ENCODE measurements at regions not wholly inside any gene's neighbourhood (a gene's known extent, or its start where the extent isn't known, plus 50 kb on each side); places are given as distances from the start of the nearest gene placed in this dataset.

- H3K36me3 ChIP-seq (ENCODE audit: control insufficient read depth in 2 of 2, extremely low read depth in 1 of 2, insufficient read depth in 2 of 2, low read length in 2 of 2), result no peaks in the 10 kb centered on the region
- no peak for DNase-seq (ENCODE audit: low read depth, low spot score)
- TF ChIP-seq CTCF (optimal IDR thresholded peaks at IDR 0.05 in 1 of 3, IDR thresholded peaks at IDR 0.05 in 1 of 3, conservative IDR thresholded peaks at IDR 0.05 in 1 of 3; ENCODE audit: extremely low read depth in 1 of 3, insufficient read depth in 2 of 3, low read length in 3 of 3), result no peak
- no peak for TF ChIP-seq EZH2 (IDR thresholded peaks at IDR 0.05; ENCODE audit: low read length)
- peaks cover 12% of the 10 kb centered on the region for H3K27me3 ChIP-seq (ENCODE audit: control insufficient read depth, extremely low read depth, insufficient read depth, low read length)
- no peaks in the 10 kb centered on the region for H4K20me1 ChIP-seq (ENCODE audit: control insufficient read depth, extremely low read depth, insufficient read depth, low read length)
- no peak overlapping the region for H3K4me3 ChIP-seq (ENCODE audit: control insufficient read depth in 2 of 3, extremely low read depth in 1 of 3, insufficient read depth in 2 of 3, low read depth in 1 of 3, low read length in 3 of 3)
- no peak overlapping the region for H3K9ac ChIP-seq (ENCODE audit: control insufficient read depth, extremely low read depth, insufficient read depth, low read length)
- H2AFZ ChIP-seq (ENCODE audit: control insufficient read depth, low read length), result no peak overlapping the region
- FAIRE-seq, result no peak
- dilution Hi-C loops (cut with MboI; ENCODE audit: extremely low pct_ligation_motif_present, low sequenced_read_pairs), result no loop called here
- no peaks in the 10 kb centered on the region for H3K9me1 ChIP-seq (ENCODE audit: control insufficient read depth, extremely low read depth, insufficient read depth, low read length)
- no peaks in the 10 kb centered on the region for H3K9me3 ChIP-seq (ENCODE audit: control insufficient read depth, low read depth, low read length)
- no peaks in the 10 kb centered on the region for H3K4me1 ChIP-seq (ENCODE audit: control insufficient read depth, extremely low read depth, insufficient read depth, low read length)
- H3K4me2 ChIP-seq (ENCODE audit: control insufficient read depth, extremely low read depth, insufficient read depth, low read depth, low read length), result no peak overlapping the region
- no peaks in the 10 kb centered on the region for H3K79me2 ChIP-seq (ENCODE audit: control insufficient read depth, insufficient read depth, low read length)
- H3K27ac ChIP-seq (ENCODE audit: control insufficient read depth, insufficient read depth, low read length), result no peak overlapping the region
Observed at GRCh38 chr15:68497206-68497910, 65.4 kb upstream of the ITGA11 start.

- H3K79me2 ChIP-seq (ENCODE audit: control insufficient read depth, insufficient read depth, low read length), result no peaks in the 10 kb centered on the region
- H3K27ac ChIP-seq (ENCODE audit: control insufficient read depth, insufficient read depth, low read length), result no peak overlapping the region
- H4K20me1 ChIP-seq (ENCODE audit: control insufficient read depth, extremely low read depth, insufficient read depth, low read length), result no peaks in the 10 kb centered on the region
- H3K4me3 ChIP-seq (ENCODE audit: control insufficient read depth in 2 of 3, extremely low read depth in 1 of 3, insufficient read depth in 2 of 3, low read depth in 1 of 3, low read length in 3 of 3), result no peak overlapping the region
- peaks cover 12% of the 10 kb centered on the region for H3K27me3 ChIP-seq (ENCODE audit: control insufficient read depth, extremely low read depth, insufficient read depth, low read length)
- dilution Hi-C loops (cut with MboI; ENCODE audit: extremely low pct_ligation_motif_present, low sequenced_read_pairs), result no loop called here
- no peaks in the 10 kb centered on the region for H3K9me1 ChIP-seq (ENCODE audit: control insufficient read depth, extremely low read depth, insufficient read depth, low read length)
- no peaks in the 10 kb centered on the region for H3K9me3 ChIP-seq (ENCODE audit: control insufficient read depth, low read depth, low read length)
- TF ChIP-seq EZH2 (IDR thresholded peaks at IDR 0.05; ENCODE audit: low read length), result no peak
- no peak for TF ChIP-seq CTCF (optimal IDR thresholded peaks at IDR 0.05 in 1 of 3, IDR thresholded peaks at IDR 0.05 in 1 of 3, conservative IDR thresholded peaks at IDR 0.05 in 1 of 3; ENCODE audit: extremely low read depth in 1 of 3, insufficient read depth in 2 of 3, low read length in 3 of 3)
- H3K4me2 ChIP-seq (ENCODE audit: control insufficient read depth, extremely low read depth, insufficient read depth, low read depth, low read length), result no peak overlapping the region
- no peaks in the 10 kb centered on the region for H3K4me1 ChIP-seq (ENCODE audit: control insufficient read depth, extremely low read depth, insufficient read depth, low read length)
- H3K9ac ChIP-seq (ENCODE audit: control insufficient read depth, extremely low read depth, insufficient read depth, low read length), result no peak overlapping the region
- no peak overlapping the region for H2AFZ ChIP-seq (ENCODE audit: control insufficient read depth, low read length)
- FAIRE-seq (no peak), DNase-seq (ENCODE audit: low read depth, low spot score) (no peak)
- H3K36me3 ChIP-seq (ENCODE audit: control insufficient read depth in 2 of 2, extremely low read depth in 1 of 2, insufficient read depth in 2 of 2, low read length in 2 of 2), result no peaks in the 10 kb centered on the region
Observed at GRCh38 chr15:68498076-68498475, 66.1 kb upstream of the ITGA11 start.
